Smooth muscle cell (in vitro differentiated cells): ENCODE measurements at regions not wholly inside any gene's neighbourhood (a gene's known extent, or its start where the extent isn't known, plus 50 kb on each side); places are given as distances from the start of the nearest gene placed in this dataset.
A peak's percentile ranks its signal among the peaks of the same experiment; 100 is the strongest.

Experiments used
- DNase-seq: peaks from one replicate; lab custom pipeline; 2025; ENCODE audit not compliant: unreplicated experiment; lab: John Stamatoyannopoulos, UW
- H2AFZ ChIP-seq: fragments of 200-600 bp; sonication (generic); 2 replicates; pipeline ENCODE4 v1.6.0; 2016; ENCODE audit warnings: antibody characterized with exemption, low read depth, mild to moderate bottlenecking
- H3F3A ChIP-seq: fragments of 200-600 bp; sonication (generic); 2 replicates; pipeline ENCODE4 v1.6.0; 2017; ENCODE audit warnings: antibody characterized with exemption, low read depth
- H3K27ac ChIP-seq: fragments of 200-600 bp; sonication (generic); 2 replicates; pipeline ENCODE4 v1.5.1; 2016; ENCODE audit warnings: low read depth, mild to moderate bottlenecking
- H3K27me3 ChIP-seq: fragments of 200-600 bp; sonication (generic); 2 replicates; pipeline ENCODE4 v1.6.1; 2016; ENCODE audit warnings: low read depth, mild to moderate bottlenecking
- H3K36me3 ChIP-seq: fragments of 200-600 bp; sonication (generic); 2 replicates; pipeline ENCODE4 v1.5.1; 2016; ENCODE audit warnings: low read depth
- H3K4me1 ChIP-seq: fragments of 200-600 bp; sonication (generic); 2 replicates; pipeline ENCODE4 v1.5.1; 2016; ENCODE audit warnings: low read depth
- H3K4me2 ChIP-seq: fragments of 200-600 bp; sonication (generic); 2 replicates; pipeline ENCODE4 v1.6.0; 2016; ENCODE audit warnings: mild to moderate bottlenecking
- H3K4me3 ChIP-seq: fragments of 200-600 bp; sonication (generic); 2 replicates; pipeline ENCODE4 v1.5.1; 2016; ENCODE audit warnings: mild to moderate bottlenecking
- H3K79me2 ChIP-seq: fragments of 200-600 bp; sonication (generic); 2 replicates; pipeline ENCODE4 v1.6.0; 2016; ENCODE audit warnings: low read depth, mild to moderate bottlenecking
- H3K9ac ChIP-seq: fragments of 200-600 bp; sonication (generic); 2 replicates; pipeline ENCODE4 v1.6.0; 2016; ENCODE audit warnings: low read depth
- H3K9me3 ChIP-seq: fragments of 200-600 bp; sonication (generic); replicated peaks from 2 replicates; pipeline ENCODE4 v1.5.1; 2016; ENCODE audit warnings: low read depth
- H4K20me1 ChIP-seq: fragments of 200-600 bp; sonication (generic); 2 replicates; pipeline ENCODE4 v1.6.0; 2016; ENCODE audit warnings: low read depth
- CTCF ChIP-seq: fragments of 200-600 bp; sonication (generic); IDR thresholded peaks from 2 replicates; pipeline ENCODE4 v1.5.1; 2017; ENCODE audit warnings: borderline replicate concordance, mild to moderate bottlenecking, antibody characterized with exemption; ENCODE audit not compliant: insufficient read depth, poor library complexity, severe bottlenecking
- WGBS: methylation state at CpG from one replicate; pipeline ENCODE4 v1.1.7; 2016; ENCODE audit warnings: low lambda C conversion rate; 5-methylcytosine and 5-hydroxymethylcytosine counted together

DNA sequence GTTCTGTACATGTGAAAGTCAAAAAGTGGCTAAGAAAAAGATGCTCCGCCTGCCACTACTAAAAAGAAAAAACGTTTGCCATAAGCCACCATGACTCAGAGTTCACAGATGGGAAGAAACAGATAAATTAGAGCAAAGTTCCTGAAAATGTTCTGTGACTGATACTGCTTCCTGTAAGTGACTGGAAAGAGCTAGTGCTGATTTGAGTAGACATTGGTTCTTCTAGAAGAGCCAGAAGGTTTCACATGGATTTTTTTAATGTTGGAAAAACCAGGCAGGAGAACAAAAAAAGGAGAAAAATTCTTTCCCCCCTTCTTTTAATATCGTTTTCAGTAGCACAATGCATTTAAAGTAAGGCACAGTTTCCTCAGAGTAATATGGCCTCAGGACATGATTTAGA is 221.4 kb downstream of the HLX start:
- no peaks in the 10 kb centered on the region for H3K4me1 ChIP-seq
- peak overlapping the region; percentile 54 for H3K4me2 ChIP-seq
- H4K20me1 ChIP-seq, result no peaks in the 10 kb centered on the region
- H3F3A ChIP-seq, result peaks cover 25% of the 10 kb centered on the region
- H3K79me2 ChIP-seq, result no peaks in the 10 kb centered on the region
- no peak overlapping the region for H3K9ac ChIP-seq
- no peak for DNase-seq
- peak overlapping the region; percentile 81 for H3K27ac ChIP-seq
- WGBS, result 34% methylated on average over 3 of the region's 3 CpGs
- no peak overlapping the region for H3K4me3 ChIP-seq
- no peaks in the 10 kb centered on the region for H3K27me3 ChIP-seq
- no peaks in the 10 kb centered on the region for H3K36me3 ChIP-seq
- H2AFZ ChIP-seq, result no peak overlapping the region
- no peaks in the 10 kb centered on the region for H3K9me3 ChIP-seq
- no peak for TF ChIP-seq CTCF

DNA sequence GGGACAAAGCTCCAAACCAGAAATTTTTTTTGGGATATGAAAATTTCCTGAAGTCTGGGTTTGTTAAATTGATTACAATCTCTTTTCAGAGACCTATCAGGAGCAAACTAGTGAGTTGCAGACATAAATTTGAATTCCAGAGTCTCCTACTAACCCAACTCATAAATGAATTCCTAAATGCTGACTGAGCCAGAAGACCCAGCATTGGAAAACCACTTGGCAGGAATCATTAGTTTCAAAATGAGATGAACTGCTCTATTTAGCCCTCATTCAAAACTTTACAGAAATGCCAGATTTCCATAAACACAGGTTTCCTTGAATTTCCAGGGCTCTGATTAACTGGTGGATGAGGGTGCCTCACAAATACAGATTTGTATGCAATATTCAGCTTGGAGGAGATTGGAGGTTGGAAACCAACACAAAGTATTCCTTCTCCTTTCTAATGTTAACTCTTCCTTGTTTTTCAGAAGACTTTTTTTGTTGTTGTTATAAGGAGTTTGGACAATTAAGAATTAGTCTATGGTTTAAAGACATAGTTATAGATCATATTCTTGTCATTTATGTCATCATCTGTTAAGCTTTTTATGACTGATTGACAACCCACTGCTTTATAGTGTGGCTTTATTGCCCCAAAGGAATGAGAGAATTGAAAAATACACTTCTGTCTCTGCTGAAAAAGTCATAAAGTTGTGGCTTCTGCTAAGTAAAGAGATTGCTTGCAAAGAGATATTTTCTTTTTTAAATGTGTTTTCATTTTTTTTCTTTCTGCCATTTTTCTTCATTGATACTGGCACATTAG is 222.8 kb downstream of the HLX start:
- Histone ChIP-seq H3K27me3 (no peaks in the 10 kb centered on the region), H3K9me3 (no peaks in the 10 kb centered on the region), H3K27ac (peak overlapping the region; percentile 81), H3K4me1 (no peaks in the 10 kb centered on the region), H3K4me2 (peak overlapping the region; percentile 47), H3K36me3 (no peaks in the 10 kb centered on the region), H3K79me2 (no peaks in the 10 kb centered on the region), H2AFZ (no peak overlapping the region), H3K9ac (no peak overlapping the region), H3F3A (peaks cover 25% of the 10 kb centered on the region), H4K20me1 (no peaks in the 10 kb centered on the region), H3K4me3 (no peak overlapping the region)
- no peak for TF ChIP-seq CTCF
- no peak for DNase-seq

GRCh38 chr1:221104596-221104995 is 225.4 kb downstream of the HLX start:
- H4K20me1 ChIP-seq, result no peaks in the 10 kb centered on the region
- H3K4me2 ChIP-seq, result no peak overlapping the region
- H3K9ac ChIP-seq, result no peak overlapping the region
- peaks cover 10% of the 10 kb centered on the region for H3F3A ChIP-seq
- no peak overlapping the region for H3K4me3 ChIP-seq
- 90% methylated on average over 3 of the region's 3 CpGs for WGBS
- H3K27me3 ChIP-seq, result no peaks in the 10 kb centered on the region
- no peaks in the 10 kb centered on the region for H3K9me3 ChIP-seq
- no peaks in the 10 kb centered on the region for H3K36me3 ChIP-seq
- no peak overlapping the region for H3K27ac ChIP-seq
- H2AFZ ChIP-seq, result no peak overlapping the region
- DNase-seq, result no peak
- H3K79me2 ChIP-seq, result no peaks in the 10 kb centered on the region
- no peaks in the 10 kb centered on the region for H3K4me1 ChIP-seq
- TF ChIP-seq CTCF, result no peak

DNA sequence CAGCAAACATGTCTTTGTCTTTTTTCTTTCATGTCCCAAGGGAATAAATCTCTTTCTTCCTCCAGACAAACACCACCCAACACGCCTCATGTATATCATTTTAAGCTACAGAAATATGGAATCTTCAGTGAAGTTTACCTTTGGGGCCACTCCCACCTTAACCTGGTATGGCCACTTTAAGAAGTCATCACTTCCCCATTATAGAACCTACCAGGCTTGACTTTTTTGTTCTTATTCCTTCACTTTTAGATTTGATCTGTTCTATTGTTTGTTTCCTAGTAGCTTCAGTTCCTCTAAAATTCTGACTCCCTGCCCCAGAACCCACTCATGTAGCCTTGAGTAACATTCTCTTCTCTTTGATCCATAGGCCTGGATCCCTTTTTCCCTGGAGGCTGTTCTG is 226.3 kb downstream of the HLX start:
- no peaks in the 10 kb centered on the region for H4K20me1 ChIP-seq
- H3F3A ChIP-seq, result peaks cover 10% of the 10 kb centered on the region
- WGBS, result 90% methylated on average over 1 of the region's 1 CpG
- H3K4me2 ChIP-seq, result no peak overlapping the region
- no peak overlapping the region for H3K4me3 ChIP-seq
- no peak overlapping the region for H2AFZ ChIP-seq
- no peaks in the 10 kb centered on the region for H3K79me2 ChIP-seq
- H3K4me1 ChIP-seq, result no peaks in the 10 kb centered on the region
- no peak for TF ChIP-seq CTCF
- no peaks in the 10 kb centered on the region for H3K36me3 ChIP-seq
- H3K9me3 ChIP-seq, result no peaks in the 10 kb centered on the region
- DNase-seq, result no peak
- no peaks in the 10 kb centered on the region for H3K27me3 ChIP-seq
- H3K9ac ChIP-seq, result no peak overlapping the region
- no peak overlapping the region for H3K27ac ChIP-seq
